T-helper 9 cell (primary cell): ENCODE measurements at regions not wholly inside any gene's neighbourhood (a gene's known extent, or its start where the extent isn't known, plus 50 kb on each side); places are given as distances from the start of the nearest gene placed in this dataset.
"Not testable (repeated sequence)": the region's sequence is repeated elsewhere in the genome, so short reads cannot be mapped to it uniquely, and the experiment has no call there.

Source experiments
- DNase-seq: peaks from one replicate; pipeline ENCODE4 v3.0.0-alpha.2; 2020

DNA sequence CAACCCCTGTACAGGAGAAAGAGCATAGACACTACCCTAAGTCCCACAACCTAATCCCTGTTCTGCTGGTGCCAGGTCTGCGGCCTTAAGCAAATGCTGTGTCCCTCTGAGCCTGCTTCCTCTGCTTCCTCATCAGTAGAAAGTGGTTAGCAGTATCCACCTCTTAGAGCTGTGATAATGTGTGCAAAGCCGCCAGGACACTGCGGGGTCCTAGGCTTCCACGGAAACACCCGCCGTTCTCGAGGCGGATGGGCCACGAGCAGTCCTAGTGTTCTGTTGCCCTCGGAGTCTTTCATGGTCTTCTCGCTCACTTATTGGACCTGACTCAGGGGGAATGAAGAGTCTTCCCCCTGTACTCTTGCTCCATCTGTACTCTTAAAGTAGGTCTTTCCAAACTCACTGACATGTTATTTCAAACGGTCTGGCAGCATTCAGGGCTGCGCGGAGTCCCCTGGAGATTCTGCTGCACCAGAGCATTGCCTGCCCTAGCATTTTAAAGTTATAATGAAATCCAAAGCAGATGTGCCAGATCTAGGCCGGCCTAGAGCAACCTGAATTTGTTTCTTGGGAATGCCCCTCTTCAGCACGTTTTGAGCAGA is 107.2 kb upstream of the ZNF236 start:
- no peak for DNase-seq

DNA sequence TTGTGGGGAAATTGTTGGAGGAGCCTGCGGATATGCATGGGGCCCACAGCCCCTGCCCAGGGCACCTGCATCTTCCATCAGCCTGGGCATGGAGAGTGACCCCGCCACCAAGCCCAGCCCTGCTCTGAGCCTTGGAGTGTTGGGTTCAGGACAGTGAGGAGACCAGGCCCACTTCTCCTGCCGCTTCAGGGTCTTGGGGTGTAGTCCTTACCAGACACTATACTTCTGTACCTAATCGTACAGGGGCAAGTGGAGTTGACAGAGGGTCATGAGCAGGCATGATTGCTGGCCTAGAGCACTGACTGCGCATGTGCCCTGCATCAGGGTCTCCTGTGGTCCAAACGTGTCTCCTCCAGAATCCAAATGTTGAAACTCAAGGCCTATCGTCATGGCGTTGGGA is 108.9 kb upstream of the ZNF236 start:
- no peak for DNase-seq

DNA sequence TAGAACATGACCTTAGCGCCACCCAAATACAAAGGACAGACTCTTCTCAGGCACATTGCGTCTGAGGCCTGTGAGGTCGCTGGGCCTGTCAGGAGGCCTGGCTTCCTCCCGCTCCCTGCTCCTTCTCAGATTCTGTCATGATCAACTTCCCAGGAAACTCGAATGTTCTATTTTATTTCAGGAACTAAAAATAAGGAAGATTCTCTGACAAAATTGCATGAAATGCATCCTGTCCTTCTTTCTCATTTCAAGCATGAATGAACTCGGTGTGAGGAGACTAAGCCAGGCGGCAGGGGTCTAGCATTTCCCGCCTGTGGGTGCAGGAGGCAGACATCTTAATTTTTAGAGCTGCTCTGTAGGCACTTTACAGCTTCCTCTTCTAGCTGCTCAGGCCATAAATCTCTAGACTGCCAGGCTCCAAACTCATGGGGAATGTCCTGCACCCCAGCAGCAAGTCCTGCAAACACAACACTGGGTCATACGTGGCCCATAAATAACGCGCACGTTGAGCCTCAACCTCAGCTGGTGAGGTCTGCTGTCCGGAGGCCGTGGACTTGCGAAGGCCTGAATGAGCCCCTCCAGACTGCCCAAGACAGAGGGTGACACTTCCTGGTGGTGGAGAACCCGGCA is 109.7 kb upstream of the ZNF236 start:
- no peak for DNase-seq

DNA sequence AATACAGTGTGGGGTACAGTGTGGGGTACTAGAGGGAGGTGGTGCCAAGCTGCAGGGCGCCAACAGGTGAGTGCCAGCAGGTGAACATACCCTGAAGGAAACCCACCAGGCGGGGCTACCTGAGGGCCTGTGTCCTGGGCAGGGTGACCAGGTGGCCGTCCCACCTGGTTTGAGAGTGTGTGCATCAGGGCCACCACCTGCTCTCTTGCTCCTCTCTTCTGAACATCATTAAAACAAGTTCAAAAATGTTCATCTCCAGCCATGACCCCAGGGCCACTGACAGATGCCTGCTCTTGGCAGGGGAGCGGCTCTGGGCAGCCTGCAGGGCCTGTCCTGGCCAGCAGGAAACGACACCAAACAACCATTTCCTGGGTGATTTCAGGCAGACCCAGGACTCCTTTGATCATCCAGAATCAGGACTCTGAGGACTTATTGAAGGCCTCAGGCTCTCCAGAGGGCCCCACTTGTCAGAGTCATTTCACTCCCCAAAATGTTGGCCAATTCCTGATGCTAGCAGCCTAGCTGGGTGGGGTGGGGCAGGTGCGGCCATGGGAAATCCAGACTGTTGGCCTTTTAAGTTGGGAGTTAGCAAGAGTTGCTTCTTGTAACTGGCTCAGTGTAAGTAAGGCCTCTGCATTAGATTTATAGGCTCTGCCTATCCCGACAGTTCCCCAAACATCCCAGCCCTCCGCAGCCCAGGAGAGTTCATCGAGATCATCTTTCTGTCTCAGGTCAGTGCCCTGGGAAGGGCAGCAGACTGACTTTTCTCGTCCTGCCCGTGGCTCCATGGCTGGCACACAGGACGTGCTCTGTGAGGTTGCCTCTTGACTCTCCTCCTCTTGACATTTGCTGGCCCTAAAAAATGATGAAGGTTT is 111.5 kb upstream of the ZNF236 start:
- DNase-seq: no peak

DNA sequence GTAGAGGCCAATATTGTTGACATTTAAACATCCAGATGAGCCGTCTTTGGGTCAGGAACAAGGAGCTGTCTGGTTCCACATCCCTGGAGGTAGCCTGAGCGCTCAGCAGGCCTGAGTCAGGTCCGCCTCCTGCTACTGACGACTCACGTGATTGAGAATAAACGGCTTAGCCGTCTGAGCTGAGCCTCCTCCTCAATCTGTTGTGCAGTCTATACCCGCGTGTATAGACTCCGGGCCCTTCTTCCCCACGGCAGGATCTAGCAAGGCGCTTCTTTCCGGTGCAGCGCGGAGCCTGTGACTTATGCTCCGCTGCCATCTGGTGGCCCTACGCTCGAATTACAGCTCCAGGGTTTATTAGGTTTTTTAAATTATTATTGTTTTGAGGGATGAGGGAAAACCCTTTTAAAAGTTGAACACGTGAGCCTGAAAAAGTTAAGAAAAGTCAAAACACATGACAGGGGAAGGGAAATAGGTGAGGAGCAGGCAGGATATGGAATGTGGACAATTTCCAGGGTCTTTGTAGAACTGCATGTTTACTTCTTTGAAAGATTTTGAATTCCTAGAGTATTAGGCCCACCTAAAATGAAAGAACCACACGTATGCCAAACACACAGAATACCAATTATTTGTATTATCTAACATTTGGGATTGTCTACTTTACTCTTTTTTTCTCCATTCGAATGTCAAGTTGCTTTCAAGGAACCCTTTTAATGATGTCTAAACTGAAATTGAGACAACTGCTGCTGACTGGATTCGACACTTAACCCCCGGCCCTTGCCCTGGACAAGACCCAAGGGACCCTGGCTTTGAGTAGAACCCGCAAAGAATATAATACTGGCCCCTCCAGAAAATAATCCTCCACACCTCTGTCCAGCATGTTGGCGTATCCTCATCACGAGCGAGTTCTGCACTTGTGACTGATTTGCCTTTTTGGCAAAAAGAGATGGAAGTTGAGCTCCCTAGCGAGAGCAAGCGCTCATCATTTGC is 112.4 kb upstream of the ZNF236 start:
- peak; percentile 41 for DNase-seq

DNA sequence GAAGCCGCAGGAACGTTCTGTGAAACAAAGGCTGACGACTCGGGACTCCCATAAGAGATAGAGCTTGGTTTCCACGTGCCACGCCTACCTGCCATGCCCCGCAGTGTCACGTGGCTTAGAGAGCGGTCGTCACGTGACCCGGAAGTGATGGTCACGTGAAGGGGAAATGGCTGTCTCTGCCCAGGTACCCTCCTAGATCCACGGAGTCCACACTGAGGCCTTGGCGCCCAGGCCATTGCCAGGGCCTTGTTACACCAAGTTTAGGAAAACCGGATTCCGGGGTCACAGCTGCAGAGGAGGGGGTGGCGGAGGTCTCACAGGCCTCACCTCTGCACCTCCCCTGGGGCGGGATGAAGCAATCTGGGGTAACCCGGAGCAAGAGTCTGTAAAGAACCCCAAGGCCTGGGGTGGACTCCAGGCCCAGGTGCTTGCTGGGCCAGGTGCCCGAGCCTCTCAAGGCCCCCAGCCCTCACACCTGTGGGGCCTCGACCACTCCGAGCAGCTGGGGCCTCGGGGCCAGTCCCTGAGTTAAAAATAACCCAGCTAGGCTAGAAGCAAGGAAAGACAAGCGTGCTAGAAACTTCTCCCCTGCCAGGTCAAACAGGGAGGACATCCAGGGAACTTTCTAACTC is 113.5 kb upstream of the ZNF236 start:
- DNase-seq: no peak

DNA sequence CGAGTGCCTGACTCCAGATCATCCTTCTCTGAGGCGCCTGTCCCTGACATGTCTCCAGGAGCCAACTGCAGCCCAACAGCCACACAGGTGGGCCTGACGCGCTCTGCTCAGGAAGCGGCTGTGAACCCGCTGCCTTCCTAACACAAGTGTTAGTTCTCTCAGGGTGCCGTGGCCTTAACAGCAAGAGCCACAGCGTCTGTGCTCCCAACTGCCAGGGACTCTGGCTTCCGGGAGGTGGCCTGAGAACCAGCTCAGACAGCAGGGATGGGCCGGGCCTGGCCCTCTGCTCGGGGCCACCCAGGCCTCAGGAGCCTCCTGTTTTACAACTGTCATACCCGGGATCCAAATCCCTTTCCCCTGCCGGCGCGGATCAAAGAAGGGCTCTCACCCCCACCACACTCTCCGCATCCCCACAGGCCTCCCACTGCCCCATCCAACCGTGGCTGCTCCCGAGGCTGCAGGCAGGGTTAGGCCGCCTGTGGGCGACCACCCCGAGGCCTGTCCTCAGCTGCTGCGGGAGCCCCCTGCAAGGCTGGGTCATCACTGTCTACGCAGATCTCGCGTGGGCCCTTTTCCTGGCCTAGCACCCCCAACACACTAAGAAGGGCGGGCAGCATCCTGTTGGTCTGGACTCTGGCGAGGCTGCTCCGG is 114.2 kb upstream of the ZNF236 start:
- no peak for DNase-seq

DNA sequence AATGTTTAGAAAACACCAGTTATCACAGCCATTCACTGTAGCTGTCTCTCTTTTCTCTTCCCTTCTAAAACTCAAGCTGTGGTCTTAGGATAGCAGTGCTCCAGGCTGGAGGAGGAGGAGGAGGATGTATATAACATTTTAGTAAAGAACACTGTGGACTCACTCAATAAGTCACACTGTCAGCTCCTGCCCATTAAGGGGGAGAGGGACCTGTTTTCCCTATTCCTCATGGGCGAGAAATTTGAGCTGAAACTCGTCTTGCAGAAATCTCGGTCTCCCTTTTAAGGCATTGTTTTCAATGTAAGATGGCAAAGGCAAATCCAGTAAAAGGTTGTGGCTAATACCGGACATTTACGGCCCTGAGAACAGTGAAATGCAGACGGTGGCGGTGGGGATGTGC is 114.8 kb upstream of the ZNF236 start:
- no peak for DNase-seq

DNA sequence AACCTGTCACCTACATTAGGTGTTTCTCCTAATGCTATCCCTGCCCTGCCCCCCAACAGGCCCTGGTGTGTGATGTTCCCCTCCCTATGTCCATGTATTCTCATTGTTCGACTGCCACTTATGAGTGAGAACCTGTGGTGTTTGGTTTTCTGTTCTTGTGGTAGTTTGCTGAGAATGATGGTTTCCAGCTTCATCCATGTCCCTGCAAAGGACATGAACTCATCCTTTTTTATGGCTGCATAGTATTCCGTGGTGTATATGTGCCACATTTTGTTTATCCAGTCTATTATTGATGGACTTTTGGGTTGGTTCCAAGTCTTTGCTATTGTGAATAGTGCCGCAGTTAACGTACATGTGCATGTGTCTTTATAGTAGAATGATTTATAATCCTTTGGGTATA is 117.8 kb upstream of the ZNF236 start:
- not testable (repeated sequence) for DNase-seq

DNA sequence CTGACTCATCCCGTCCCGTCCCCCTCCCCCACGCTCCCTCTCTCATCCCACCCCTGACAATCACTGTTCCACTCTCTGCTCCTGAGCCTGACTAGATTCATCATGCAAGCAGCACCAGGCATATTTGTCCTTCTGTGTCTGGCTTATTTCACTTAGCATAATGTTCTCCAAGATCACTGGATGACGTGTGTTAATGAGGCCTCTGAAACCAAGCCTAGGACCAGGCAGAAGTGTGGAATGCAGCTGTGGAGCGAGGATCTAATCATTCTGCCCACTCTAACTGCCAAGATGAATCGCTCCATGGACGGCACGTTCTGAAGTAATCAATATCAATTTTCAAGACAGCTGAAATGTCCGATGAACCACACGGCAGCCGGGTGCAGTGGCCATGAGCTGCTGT is 122.4 kb upstream of the ZNF236 start:
- DNase-seq: no peak

DNA sequence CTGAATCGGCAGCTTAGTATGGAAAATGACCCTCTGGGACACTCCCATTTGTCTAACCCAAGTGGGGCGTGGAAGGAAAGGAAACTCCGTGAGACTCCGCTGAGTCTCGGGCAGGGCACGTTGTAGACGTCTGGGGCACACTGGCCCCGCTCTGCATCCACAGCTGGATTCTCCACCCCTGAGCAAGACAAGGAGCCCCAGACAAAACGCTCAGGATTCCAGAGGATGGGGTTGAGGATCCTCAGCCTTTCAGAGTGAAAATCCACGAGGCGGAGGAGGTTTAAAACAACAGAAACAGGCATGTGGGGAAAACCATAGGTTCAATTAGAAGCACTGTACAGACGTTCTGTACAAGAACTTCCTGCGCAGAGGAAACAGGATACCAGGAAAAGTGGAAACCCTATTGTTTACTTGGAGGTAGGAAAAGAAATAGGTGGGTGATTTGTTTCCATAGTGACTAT is 124.9 kb upstream of the ZNF236 start:
- no peak for DNase-seq

DNA sequence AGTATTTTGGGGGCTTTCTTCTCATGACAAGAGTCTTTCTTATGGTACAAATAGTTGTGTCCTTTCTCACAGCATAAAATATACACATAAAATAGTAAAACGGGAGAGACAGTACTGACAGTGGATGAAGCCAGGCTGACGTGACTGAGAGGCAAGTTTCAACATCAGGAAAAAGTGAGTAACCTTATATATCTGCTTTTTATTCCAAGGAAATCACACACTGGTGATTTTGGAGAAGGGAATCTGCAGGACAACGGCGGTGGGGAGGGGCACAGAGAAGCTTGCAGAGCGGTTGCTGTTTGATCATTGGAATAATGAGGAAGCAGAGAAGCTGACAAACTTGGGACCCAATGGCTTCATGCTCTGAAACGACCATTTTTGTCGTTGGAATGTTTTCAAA is 130.6 kb upstream of the ZNF236 start:
- no peak for DNase-seq

DNA sequence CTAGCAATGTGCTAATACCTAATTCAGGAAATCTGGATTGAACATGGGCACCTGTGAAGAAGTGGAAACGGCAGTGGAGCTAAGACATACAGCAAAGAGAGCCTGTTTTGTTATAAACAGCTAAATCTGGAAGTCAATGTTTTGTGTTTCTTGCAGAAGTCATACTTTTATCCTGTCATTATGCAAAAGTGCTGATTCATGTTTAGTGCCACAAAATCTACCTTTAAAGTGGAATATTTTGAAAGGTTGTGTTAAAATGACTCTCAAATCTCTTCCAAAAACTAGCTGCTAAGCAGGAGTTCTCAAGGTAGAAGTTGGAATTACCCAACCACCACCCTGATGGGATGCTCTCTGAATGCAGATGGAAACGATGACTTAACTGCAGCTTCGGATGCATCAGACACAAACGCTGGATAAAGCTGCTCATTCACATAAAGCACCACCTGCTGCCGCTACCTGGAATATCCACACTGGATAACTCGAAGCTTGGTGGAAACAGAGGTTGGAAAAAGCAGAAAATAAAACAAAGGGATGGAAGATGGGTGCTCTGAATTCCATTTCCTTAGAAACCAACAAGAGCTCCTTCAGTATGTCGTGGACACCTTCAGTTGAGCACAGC is 132.6 kb upstream of the ZNF236 start:
- no peak for DNase-seq

DNA sequence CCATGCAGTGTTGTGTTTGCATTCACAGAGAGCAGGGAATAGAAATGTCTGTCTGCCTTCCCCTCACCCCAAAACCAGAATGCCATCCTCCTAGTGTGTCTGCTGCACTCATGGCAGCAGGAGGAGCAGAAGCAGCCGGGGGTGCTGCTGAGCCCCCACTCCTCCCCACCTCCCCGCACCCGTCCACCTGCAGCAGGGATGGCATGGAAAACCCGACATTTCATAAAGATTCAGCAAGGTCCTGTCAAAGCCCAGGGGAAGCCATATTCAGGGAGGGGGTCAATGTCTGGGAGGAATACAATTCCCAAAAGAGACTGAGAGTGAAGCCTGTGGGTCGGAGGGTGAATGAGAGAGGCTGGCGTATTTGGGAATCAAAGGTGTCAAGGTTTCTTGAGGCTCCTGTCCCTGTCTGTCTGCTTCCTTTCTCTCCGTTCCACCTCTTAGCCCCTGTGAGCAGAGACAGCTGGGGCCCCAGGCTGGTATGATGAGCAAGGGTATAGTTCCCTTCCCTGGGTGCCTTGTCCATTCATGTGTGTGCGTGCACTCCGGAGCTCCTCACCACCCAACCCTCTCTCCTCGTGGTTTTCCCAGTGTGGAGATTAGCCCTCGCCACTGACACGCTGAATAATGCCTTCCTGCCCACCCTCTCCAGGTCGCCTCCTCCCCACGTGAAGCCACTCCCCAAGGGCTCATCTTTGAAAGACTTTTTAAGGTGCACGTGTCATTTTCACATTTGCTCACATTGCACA is 133.5 kb upstream of the ZNF236 start:
- no peak for DNase-seq

DNA sequence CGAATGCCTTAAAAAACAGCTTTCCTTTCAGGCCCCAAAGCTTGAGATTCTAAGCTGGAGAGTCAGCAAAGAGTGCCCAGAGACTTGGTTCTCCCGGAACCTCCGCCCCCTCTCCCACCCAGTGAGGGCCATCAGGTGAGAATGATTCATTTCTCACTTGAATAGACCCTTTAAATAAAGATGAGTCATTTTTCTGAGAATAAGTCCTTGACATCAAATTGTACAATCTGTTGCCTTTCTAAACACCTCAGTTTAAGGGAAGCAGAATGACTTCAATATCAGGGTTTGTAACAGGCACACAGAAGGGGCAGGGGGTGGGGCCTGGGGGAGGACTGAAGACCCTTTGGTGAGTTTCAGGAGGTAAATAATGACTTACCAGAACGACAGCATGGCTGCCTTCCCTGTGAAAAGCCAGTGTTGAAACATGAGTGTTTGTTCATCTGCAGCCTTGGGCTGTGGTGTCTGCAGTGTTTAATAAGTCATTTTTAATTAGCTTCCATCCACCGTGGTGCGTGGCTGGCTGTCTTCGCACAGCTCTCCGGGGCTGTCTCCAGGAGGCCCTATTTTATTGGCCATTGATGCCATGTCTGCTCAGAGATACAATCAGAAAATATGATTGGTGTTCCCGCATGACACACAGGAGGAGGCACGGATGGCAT is 134.9 kb upstream of the ZNF236 start:
- no peak for DNase-seq

DNA sequence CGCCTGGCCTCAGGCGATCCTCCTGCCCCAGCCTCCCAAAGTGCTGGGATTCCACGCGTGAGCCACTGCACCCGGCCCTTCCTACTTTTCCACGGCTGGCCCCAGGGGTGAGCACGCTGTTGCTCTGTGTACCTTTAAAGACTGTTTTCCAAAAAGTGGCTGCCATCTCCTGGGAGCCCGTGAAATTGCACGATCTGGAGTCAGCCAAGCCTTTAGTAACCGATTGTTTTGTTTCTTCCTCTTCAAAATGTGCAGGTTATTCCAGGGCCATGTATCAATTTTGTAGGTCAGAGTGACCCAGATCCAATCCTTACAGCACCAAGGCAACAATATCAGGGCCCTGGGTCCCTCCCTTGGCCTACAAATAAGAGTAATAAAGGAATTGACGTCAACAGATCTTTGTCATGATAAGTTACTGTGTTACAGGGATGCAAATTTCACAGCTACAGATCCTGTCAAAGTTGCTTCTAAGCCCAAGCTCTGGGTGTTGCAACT is 135.6 kb upstream of the ZNF236 start:
- no peak for DNase-seq

DNA sequence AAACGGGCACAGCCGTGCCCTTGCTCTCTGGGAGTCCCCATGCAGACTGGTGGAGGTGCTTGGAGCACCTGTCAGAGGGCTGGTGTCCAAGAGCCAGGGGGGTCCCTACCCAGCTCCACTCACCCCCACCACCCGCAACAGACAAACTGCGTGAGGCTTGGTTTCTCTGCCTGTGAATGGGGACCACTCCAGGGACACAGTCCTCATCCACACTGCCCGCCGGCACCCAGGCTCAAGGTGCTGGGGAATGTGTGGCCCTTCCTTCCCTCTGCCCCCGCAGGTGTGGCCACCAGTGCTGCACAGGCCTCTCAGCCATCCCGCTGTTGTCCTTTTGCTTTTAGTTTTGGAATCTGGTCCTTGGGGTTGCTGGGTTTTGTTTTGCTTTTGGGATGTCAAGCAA is 136.5 kb upstream of the ZNF236 start:
- no peak for DNase-seq

DNA sequence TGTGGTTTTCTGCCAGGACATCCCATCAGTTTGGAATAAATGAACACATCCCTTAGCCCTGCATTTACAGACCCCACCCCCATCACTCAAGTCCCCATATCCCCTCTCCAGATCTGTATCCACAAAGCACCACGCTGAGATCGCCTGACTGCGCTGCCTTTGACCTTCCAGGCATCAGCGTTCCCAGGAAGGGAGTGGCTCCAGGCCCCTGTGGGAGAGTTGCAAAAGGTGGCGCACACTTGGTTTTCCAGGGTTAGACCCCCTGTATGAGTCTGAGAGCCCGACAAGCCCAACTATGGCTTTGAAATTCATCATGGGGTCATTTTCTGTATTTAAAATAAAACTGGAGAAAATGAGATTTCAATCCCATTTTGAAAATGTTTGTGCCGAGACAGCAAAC is 137.0 kb upstream of the ZNF236 start:
- no peak for DNase-seq

DNA sequence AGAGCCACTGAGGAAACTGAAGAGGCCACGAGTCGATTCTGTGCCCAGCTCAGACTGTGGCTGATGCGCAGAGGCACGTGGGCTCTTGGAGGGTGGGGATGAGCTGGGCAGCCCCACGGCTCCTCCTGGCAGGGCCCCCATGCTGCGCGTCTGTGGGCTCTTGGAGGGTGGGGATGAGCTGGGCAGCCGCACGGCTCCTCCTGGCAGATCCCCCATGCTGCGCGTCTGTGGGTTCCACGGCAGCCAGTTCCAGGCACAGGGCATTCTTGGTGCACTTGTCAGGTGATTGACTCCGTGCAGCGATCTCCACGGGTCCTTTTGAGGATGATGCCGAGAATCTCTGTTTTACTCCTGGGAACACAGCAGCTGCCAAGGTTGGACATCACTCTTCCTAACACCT is 138.1 kb upstream of the ZNF236 start:
- DNase-seq: no peak

DNA sequence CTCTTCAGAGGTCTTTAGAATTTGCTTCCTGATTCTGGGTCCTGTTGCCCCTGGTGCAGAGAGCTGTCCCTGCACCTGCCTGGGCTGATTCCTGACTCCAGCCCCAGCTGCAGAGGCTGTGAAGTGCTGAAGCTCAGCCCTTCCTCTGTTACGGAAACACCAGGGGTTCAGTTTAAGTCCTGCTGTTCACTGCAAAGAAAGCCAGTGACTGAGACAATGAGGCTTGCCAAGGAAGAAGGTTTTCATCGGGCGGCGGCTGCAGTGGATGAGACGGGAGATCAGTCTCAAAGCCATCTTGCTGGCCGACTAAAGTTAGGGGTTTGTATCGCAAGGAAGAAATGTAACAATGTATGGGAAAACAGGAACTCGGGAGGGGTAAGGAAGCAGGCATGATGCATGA is 142.4 kb upstream of the ZNF236 start:
- DNase-seq: no peak
